ENCODE measurements at regions not wholly inside any gene's neighbourhood (a gene's known extent, or its start where the extent isn't known, plus 50 kb on each side); places are given as distances from the start of the nearest gene placed in this dataset.

GRCh38 chr7:15813448-15813847 lies 127.0 kb upstream of the MEOX2 start:
- no peak for TF ChIP-seq CTCF (conservative IDR thresholded peaks at IDR 0.05; ENCODE audit: low read depth, low read length)
- TF ChIP-seq RCOR1 (IDR thresholded peaks at IDR 0.05; ENCODE audit: insufficient replicate concordance, low read length) = no peak
- TF ChIP-seq MXI1 (IDR thresholded peaks at IDR 0.05; ENCODE audit: borderline replicate concordance, low read depth, low read length) = no peak
